T-helper 2 cell treated with Interferon-gamma antibody and Interleukin-4, amounts not matched to agents 100 ng/mL and 5 ng/mL, for 36 hours (primary cell): ENCODE measurements at regions not wholly inside any gene's neighbourhood (a gene's known extent, or its start where the extent isn't known, plus 50 kb on each side); places are given as distances from the start of the nearest gene placed in this dataset.

ENCODE experiments used
- intact Hi-C: fragments of 100-400 bp; cut with micrococcal nuclease; formaldehyde crosslinking; loops from one replicate; pipeline ENCODE4 v1.15.1; 2023

GRCh38 chr3:182617500-182617899, 175.8 kb upstream of the ATP11B start:
- intact Hi-C loops = no loop called here

GRCh38 chr3:182618085-182618732, 175.1 kb upstream of the ATP11B start:
- intact Hi-C loops = no loop called here

- intact Hi-C loops = no loop called here
Observed at GRCh38 chr3:182618981-182619591, 174.2 kb upstream of the ATP11B start.

- intact Hi-C loops = no loop called here
Observed at GRCh38 chr3:182620723-182621434, 172.4 kb upstream of the ATP11B start.

GRCh38 chr3:182621435-182622240, 171.7 kb upstream of the ATP11B start:
- intact Hi-C loops = no loop called here

GRCh38 chr3:182622241-182622545, 171.1 kb upstream of the ATP11B start:
- intact Hi-C loops = no loop called here

DNA sequence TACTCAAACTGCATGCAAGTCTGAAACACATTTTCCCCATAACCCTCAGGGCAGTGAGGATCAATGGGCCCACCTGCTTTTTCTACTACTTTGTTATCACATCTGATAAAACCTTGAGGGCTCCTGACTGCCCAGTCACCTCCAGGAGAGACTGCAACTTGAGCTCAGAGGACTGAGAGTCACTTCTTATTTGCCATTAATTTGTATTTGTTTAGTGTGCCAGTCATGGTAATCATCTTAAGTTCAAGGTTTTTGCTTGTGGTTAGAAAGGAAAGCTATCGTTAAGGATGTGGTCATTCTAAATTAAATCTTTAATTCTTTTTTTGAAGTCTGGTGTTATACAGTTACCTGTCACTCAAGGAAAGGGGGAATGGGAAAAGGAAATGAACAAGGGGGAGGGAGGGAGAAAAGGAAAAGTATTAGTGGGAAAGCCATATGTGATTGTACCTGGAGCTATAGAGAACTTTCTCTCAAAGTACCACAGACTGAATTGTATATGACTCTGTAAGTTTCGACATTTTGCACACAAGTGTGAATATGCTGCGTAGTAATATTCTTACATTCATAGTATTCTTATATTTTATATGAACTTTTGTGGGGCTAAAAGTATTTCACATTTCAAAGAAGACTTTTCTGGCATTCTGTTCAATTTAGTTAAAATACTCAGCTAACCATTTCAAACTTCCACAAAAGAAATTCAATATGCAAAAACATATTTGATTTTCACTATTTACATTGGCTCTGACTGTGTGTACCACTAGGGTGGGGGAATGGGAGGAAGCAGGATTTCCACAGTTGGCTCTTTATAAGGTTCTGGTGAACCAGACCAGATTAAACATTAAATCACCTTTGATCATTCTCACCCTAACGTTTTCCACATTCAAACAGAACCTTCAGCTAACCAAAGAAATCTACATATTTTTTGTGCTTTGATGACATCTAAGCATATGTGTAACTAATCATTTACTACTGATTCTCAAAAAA, 166.5 kb upstream of the ATP11B start:
- intact Hi-C loops = no loop called here

DNA sequence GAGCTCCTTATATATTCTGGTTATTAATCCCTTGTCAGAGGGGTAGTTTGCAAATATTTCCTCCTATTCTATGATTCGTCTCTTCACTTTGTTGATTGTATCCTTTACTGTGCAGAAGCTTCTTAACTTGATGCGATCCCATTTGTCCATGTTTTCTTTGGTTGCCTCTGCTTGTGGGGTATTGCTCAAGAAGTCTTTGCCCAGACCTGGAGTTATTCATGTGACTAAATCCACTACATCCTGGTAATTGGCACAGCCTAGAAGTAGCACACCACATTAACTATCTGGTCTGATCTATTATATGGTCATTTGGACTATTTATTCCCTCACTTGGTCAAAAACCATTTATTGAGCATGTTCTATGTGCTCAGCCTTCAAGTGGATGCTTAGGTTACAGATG, 164.8 kb upstream of the ATP11B start:
- intact Hi-C loops = no loop called here

GRCh38 chr3:182629521-182629920, 163.8 kb upstream of the ATP11B start:
- intact Hi-C loops = no loop called here

GRCh38 chr3:182631183-182632076, 161.9 kb upstream of the ATP11B start:
- intact Hi-C loops = no loop called here

- intact Hi-C loops = no loop called here
Observed at GRCh38 chr3:182632077-182632393, 161.3 kb upstream of the ATP11B start.

GRCh38 chr3:182633186-182633585, 160.1 kb upstream of the ATP11B start:
- intact Hi-C loops = no loop called here

- intact Hi-C loops = no loop called here
Observed at GRCh38 chr3:182636646-182637045, 156.7 kb upstream of the ATP11B start.

GRCh38 chr3:182637350-182638110, 155.8 kb upstream of the ATP11B start:
- intact Hi-C loops = no loop called here

- intact Hi-C loops = no loop called here
Observed at GRCh38 chr3:182644013-182644412, 149.3 kb upstream of the ATP11B start.

- intact Hi-C loops = no loop called here
Observed at GRCh38 chr3:182644790-182645433, 148.4 kb upstream of the ATP11B start.

DNA sequence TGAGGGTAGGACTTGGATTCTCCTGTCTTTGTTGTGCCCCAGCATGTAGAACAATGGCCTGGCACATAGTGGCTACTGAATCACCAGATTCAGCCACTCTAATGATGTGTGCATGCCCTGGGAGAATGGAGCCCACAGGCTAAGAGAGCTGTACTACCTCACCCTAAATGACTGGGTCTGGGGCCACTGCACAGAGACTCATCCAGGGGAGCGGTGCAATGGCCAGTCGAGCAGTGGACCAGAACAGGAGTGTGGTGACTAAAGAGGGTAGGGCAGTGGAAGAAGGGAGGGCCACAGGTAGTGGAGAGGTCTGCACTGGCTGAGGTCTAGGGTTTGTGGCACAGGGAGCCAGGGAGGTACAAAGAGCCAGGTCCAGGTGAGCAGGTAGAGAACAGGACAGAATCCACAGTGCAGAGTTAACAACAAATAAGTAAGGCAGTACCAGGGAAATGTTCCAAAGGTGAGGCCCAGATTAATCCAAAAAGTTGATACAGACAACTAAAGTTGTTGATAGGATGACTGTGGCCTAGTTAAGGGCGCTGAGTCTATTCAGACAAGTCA, 142.7 kb upstream of the ATP11B start:
- intact Hi-C loops = no loop called here

GRCh38 chr3:182651461-182651860, 141.8 kb upstream of the ATP11B start:
- intact Hi-C loops = no loop called here
